Central memory CD4-positive, alpha-beta T cell (primary cell): ENCODE measurements at regions not wholly inside any gene's neighbourhood (a gene's known extent, or its start where the extent isn't known, plus 50 kb on each side); places are given as distances from the start of the nearest gene placed in this dataset.

Source experiments
- DNase-seq: peaks from one replicate; pipeline ENCODE4 v3.0.0; 2022

GRCh38 chr19:5392486-5392885, 51.9 kb upstream of the PTPRS start:
- no peak for DNase-seq

- no peak for DNase-seq
These were observed 52.5 kb upstream of the PTPRS start for GRCh38 chr19:5393088-5393487.

GRCh38 chr19:5394551-5395505, 54.2 kb upstream of the PTPRS start:
- no peak for DNase-seq

GRCh38 chr19:5395556-5395955, 54.9 kb upstream of the PTPRS start:
- no peak for DNase-seq

GRCh38 chr19:5396096-5396939, 55.7 kb upstream of the PTPRS start:
- DNase-seq: no peak

- no peak for DNase-seq
These were observed 56.4 kb upstream of the PTPRS start for GRCh38 chr19:5396963-5397362.

- no peak for DNase-seq
These were observed 57.2 kb upstream of the ZNRF4 start for GRCh38 chr19:5397804-5398692.

- no peak for DNase-seq
These were observed 56.5 kb upstream of the ZNRF4 start for GRCh38 chr19:5398693-5399057.

- DNase-seq: peak; percentile 13
These were observed 51.1 kb upstream of the ZNRF4 start for GRCh38 chr19:5403968-5404640.
